Lower leg skin (tissue), 3 donors: ENCODE measurements at regions not wholly inside any gene's neighbourhood (a gene's known extent, or its start where the extent isn't known, plus 50 kb on each side); places are given as distances from the start of the nearest gene placed in this dataset.

ENCODE experiments used
- CTCF ChIP-seq, 3 donors: fragments of 450-650 bp; IDR thresholded peaks; one replicate each; pipeline ENCODE4 v1.5.1; 2016; ENCODE audit warnings: antibody characterized with exemption in 3 of 3, mild to moderate bottlenecking in 3 of 3, moderate library complexity in 2 of 3
- POLR2A ChIP-seq, 2 donors: fragments of 450-650 bp; IDR thresholded peaks; one replicate each; pipeline ENCODE4 v1.6.1; 2016 to 2017; ENCODE audit warnings: antibody characterized with exemption in 2 of 2, mild to moderate bottlenecking in 1 of 2, moderate library complexity in 1 of 2

DNA sequence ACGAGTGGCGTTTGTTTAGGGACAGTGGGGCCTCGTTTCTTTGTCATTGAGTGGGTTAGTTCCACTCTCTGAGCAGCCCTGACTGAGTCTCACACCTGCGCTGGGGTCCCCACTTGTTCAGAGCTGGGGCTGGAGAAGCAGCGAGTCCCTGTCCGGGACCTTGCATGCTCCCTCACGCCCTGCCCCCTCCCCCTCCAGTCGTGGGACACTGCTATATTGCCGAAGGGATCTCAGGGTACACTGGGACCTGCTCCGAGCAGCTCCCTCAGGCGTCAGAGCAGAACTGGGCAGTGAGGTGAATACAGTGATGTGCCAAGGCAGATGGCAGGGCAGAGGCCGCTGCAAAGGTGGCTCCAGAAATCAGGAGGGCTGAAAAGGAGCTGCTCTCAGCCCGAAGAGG, 59.9 kb upstream of the KLF13 start:
- TF ChIP-seq CTCF (IDR thresholded peaks at IDR 0.05) (no peak), POLR2A (IDR thresholded peaks at IDR 0.05) (no peak)
